ENCODE measurements at regions not wholly inside any gene's neighbourhood (a gene's known extent, or its start where the extent isn't known, plus 50 kb on each side); places are given as distances from the start of the nearest gene placed in this dataset.

DNA sequence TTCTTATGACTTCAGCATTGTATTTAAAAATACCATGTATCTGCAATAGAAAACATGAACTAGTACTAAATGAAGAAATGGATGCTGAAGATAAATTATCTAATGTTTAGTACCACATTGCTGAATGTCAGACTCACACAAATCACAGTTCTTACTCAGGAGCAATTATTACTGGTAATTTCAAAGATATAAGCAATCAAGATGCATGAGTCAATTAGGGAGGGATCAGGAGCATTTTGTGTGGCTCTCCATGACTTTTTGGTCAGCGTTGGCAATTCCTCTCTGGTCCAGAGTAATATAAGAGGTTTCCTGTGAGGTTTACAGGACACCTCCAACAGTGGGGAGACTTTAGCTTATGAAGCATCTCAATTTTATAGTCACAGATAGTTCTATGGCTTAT, 167.0 kb upstream of the PCDH7 start:
- Histone ChIP-seq H3K4me2 (ENCODE audit: low read length) (no peak overlapping the region), H3K9ac (ENCODE audit: low read length) (no peak overlapping the region), H3K27ac (ENCODE audit: low read length) (no peak overlapping the region), H3K36me3 (ENCODE audit: insufficient read depth, low read length) (no peaks in the 10 kb centered on the region), H3K27me3 (ENCODE audit: insufficient read depth, low read depth, low read length) (no peaks in the 10 kb centered on the region), H2AFZ (ENCODE audit: low read depth, low read length) (no peak overlapping the region), H3K79me2 (replicated peaks; ENCODE audit: insufficient read depth, low read length) (no peaks in the 10 kb centered on the region), H3K9me2 (ENCODE audit: insufficient read depth, low read length) (no peaks in the 10 kb centered on the region), H3F3A (ENCODE audit: insufficient read depth, low read length, poor library complexity, severe bottlenecking) (no peaks in the 10 kb centered on the region), H3K4me3 (ENCODE audit: low read length) (no peak overlapping the region), H4K20me1 (ENCODE audit: insufficient read depth) (no peaks in the 10 kb centered on the region), H3K9me3 (ENCODE audit: low read length) (no peaks in the 10 kb centered on the region)
- TF ChIP-seq POLR2AphosphoS5 (IDR thresholded peaks at IDR 0.05), result no peak
- no peak for TF ChIP-seq MXI1 (conservative IDR thresholded peaks at IDR 0.05; ENCODE audit: poor library complexity, severe bottlenecking)
- TF ChIP-seq EP300 (conservative IDR thresholded peaks at IDR 0.05; ENCODE audit: poor library complexity, severe bottlenecking), result no peak
- no peak for TF ChIP-seq TAF1 (IDR thresholded peaks at IDR 0.05; ENCODE audit: low read depth)
- no peak for TF ChIP-seq EZH2 (IDR thresholded peaks at IDR 0.05; ENCODE audit: borderline replicate concordance, insufficient read depth, low read length, poor library complexity, severe bottlenecking)
- TF ChIP-seq RAD21 (conservative IDR thresholded peaks at IDR 0.05), result no peak
- TF ChIP-seq SMC3 (conservative IDR thresholded peaks at IDR 0.05; ENCODE audit: poor library complexity), result no peak
- TF ChIP-seq, protein P1, sequence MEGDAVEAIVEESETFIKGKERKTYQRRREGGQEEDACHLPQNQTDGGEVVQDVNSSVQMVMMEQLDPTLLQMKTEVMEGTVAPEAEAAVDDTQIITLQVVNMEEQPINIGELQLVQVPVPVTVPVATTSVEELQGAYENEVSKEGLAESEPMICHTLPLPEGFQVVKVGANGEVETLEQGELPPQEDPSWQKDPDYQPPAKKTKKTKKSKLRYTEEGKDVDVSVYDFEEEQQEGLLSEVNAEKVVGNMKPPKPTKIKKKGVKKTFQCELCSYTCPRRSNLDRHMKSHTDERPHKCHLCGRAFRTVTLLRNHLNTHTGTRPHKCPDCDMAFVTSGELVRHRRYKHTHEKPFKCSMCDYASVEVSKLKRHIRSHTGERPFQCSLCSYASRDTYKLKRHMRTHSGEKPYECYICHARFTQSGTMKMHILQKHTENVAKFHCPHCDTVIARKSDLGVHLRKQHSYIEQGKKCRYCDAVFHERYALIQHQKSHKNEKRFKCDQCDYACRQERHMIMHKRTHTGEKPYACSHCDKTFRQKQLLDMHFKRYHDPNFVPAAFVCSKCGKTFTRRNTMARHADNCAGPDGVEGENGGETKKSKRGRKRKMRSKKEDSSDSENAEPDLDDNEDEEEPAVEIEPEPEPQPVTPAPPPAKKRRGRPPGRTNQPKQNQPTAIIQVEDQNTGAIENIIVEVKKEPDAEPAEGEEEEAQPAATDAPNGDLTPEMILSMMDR (IDR thresholded peaks at IDR 0.05; ENCODE audit: poor library complexity, severe bottlenecking), result no peak
- TF ChIP-seq, protein P2, sequence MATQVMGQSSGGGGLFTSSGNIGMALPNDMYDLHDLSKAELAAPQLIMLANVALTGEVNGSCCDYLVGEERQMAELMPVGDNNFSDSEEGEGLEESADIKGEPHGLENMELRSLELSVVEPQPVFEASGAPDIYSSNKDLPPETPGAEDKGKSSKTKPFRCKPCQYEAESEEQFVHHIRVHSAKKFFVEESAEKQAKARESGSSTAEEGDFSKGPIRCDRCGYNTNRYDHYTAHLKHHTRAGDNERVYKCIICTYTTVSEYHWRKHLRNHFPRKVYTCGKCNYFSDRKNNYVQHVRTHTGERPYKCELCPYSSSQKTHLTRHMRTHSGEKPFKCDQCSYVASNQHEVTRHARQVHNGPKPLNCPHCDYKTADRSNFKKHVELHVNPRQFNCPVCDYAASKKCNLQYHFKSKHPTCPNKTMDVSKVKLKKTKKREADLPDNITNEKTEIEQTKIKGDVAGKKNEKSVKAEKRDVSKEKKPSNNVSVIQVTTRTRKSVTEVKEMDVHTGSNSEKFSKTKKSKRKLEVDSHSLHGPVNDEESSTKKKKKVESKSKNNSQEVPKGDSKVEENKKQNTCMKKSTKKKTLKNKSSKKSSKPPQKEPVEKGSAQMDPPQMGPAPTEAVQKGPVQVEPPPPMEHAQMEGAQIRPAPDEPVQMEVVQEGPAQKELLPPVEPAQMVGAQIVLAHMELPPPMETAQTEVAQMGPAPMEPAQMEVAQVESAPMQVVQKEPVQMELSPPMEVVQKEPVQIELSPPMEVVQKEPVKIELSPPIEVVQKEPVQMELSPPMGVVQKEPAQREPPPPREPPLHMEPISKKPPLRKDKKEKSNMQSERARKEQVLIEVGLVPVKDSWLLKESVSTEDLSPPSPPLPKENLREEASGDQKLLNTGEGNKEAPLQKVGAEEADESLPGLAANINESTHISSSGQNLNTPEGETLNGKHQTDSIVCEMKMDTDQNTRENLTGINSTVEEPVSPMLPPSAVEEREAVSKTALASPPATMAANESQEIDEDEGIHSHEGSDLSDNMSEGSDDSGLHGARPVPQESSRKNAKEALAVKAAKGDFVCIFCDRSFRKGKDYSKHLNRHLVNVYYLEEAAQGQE (IDR thresholded peaks at IDR 0.05; ENCODE audit: borderline replicate concordance), result no peak

DNA sequence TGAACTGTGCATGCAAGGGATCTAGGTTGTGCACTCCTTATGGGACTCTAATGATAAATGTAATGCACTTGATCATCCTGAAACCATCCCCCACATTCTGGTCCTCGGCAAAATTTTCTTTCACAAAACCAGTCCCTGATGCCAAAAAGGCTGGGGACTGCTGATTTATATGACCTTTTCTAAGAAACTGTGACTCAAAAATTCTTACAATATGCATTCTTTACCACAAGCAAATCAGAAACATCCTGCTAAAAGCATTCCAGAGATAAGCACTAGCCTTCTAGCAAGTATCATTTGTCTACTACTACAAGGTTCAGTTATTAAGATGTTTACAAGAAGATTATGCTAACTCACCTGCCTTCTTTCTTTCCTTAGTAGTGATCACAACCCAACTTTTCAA, 166.5 kb upstream of the PCDH7 start:
- no peaks in the 10 kb centered on the region for H3K79me2 ChIP-seq (replicated peaks; ENCODE audit: insufficient read depth, low read length)
- no peak for TF ChIP-seq EZH2 (IDR thresholded peaks at IDR 0.05; ENCODE audit: borderline replicate concordance, insufficient read depth, low read length, poor library complexity, severe bottlenecking)
- TF ChIP-seq EP300 (conservative IDR thresholded peaks at IDR 0.05; ENCODE audit: poor library complexity, severe bottlenecking), result no peak
- H3K4me2 ChIP-seq (ENCODE audit: low read length), result no peak overlapping the region
- no peaks in the 10 kb centered on the region for H3K36me3 ChIP-seq (ENCODE audit: insufficient read depth, low read length)
- H3K9me2 ChIP-seq (ENCODE audit: insufficient read depth, low read length), result no peaks in the 10 kb centered on the region
- H3K27me3 ChIP-seq (ENCODE audit: insufficient read depth, low read depth, low read length), result no peaks in the 10 kb centered on the region
- H3K9me3 ChIP-seq (ENCODE audit: low read length), result no peaks in the 10 kb centered on the region
- no peak overlapping the region for H3K4me3 ChIP-seq (ENCODE audit: low read length)
- no peak overlapping the region for H2AFZ ChIP-seq (ENCODE audit: low read depth, low read length)
- no peak overlapping the region for H3K27ac ChIP-seq (ENCODE audit: low read length)
- H4K20me1 ChIP-seq (ENCODE audit: insufficient read depth), result no peaks in the 10 kb centered on the region
- no peak overlapping the region for H3K9ac ChIP-seq (ENCODE audit: low read length)
- H3F3A ChIP-seq (ENCODE audit: insufficient read depth, low read length, poor library complexity, severe bottlenecking), result no peaks in the 10 kb centered on the region

DNA sequence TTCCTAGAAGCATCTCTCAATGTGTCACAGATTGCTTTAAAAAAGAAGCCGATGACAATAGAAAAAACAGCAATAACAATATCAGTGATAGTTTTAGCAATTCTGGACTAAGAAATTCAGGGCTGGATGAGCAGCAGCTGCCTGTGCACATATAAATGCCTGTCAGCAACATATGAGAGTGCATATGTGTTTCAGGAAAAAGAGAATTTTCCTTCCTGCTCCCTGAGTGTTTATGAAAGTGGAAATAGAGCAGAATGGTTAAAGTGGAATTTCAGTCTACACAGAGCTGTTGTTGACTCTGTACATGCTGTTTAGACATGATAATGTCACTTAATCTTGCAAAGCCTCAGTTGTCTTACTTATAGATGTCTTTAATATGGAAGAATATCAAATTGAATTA, 164.4 kb upstream of the PCDH7 start:
- H3K9me2 ChIP-seq (ENCODE audit: insufficient read depth, low read length), result no peaks in the 10 kb centered on the region

More for the DNA sequence above, 164.4 kb upstream of the PCDH7 start:
- H3K4me3 ChIP-seq (ENCODE audit: low read length), result no peak overlapping the region
- no peak overlapping the region for H3K27ac ChIP-seq (ENCODE audit: low read length)
- H3K9me3 ChIP-seq (ENCODE audit: low read length), result no peaks in the 10 kb centered on the region
- H3K36me3 ChIP-seq (ENCODE audit: insufficient read depth, low read length), result no peaks in the 10 kb centered on the region
- H3K79me2 ChIP-seq (replicated peaks; ENCODE audit: insufficient read depth, low read length), result no peaks in the 10 kb centered on the region
- TF ChIP-seq EP300 (conservative IDR thresholded peaks at IDR 0.05; ENCODE audit: poor library complexity, severe bottlenecking), result peak; percentile 82
- peak; percentile 13 for TF ChIP-seq POLR2AphosphoS5 (IDR thresholded peaks at IDR 0.05)
- TF ChIP-seq RAD21 (conservative IDR thresholded peaks at IDR 0.05), result peak; percentile 20
- no peak for TF ChIP-seq TAF1 (IDR thresholded peaks at IDR 0.05; ENCODE audit: low read depth)
- no peak for TF ChIP-seq MXI1 (conservative IDR thresholded peaks at IDR 0.05; ENCODE audit: poor library complexity, severe bottlenecking)
- TF ChIP-seq EZH2 (IDR thresholded peaks at IDR 0.05; ENCODE audit: borderline replicate concordance, insufficient read depth, low read length, poor library complexity, severe bottlenecking), result no peak
- TF ChIP-seq, protein P2 (IDR thresholded peaks at IDR 0.05; ENCODE audit: borderline replicate concordance), result peak; percentile 98
- no peaks in the 10 kb centered on the region for H4K20me1 ChIP-seq (ENCODE audit: insufficient read depth)
- H3K4me2 ChIP-seq (ENCODE audit: low read length), result no peak overlapping the region
- no peaks in the 10 kb centered on the region for H3F3A ChIP-seq (ENCODE audit: insufficient read depth, low read length, poor library complexity, severe bottlenecking)
- H3K9ac ChIP-seq (ENCODE audit: low read length), result no peak overlapping the region
- no peaks in the 10 kb centered on the region for H3K27me3 ChIP-seq (ENCODE audit: insufficient read depth, low read depth, low read length)
- no peak overlapping the region for H2AFZ ChIP-seq (ENCODE audit: low read depth, low read length)

Measured in neural cell (in vitro differentiated cells).